OCI-LY1 (cell line): ENCODE measurements at regions not wholly inside any gene's neighbourhood (a gene's known extent, or its start where the extent isn't known, plus 50 kb on each side); places are given as distances from the start of the nearest gene placed in this dataset.

Source experiments
- EZH2 ChIP-seq: fragments of 200-600 bp; sonication (generic), shearing (Covaris generic); IDR thresholded peaks from 2 replicates; pipeline ENCODE4 v1.8.0; 2017; ENCODE audit warnings: borderline replicate concordance, mixed run types, mild to moderate bottlenecking, antibody characterized with exemption, low read length, moderate library complexity, mixed read lengths
- TF ChIP-seq, protein P1 (sequence below): fragments of 200-600 bp; sonication (generic), shearing (Covaris generic); IDR thresholded peaks from 2 replicates; pipeline ENCODE4 v1.5.1; 2017; ENCODE audit warnings: mild to moderate bottlenecking, antibody characterized with exemption, low read length, moderate library complexity, mixed read lengths

DNA sequence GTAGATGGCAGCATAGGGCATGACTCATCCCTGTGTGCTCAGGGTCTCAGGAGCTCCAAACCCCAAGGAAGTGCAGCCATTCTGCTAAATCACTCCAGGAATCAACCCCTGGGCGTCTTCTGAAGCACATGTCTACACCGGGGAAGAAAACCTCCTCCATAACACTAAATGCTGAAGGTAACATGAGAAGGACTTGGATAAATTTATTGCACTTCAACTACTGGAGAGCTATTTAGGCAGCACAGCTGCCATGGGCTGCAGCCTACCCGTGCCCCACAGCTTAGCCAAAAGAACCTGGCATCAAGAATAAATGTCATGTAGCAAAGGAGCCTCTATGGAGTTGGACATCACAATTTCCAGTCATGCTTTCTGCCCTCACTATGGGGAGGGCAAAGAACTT lies 141.7 kb downstream of the GPCPD1 start:
- TF ChIP-seq, protein P1, sequence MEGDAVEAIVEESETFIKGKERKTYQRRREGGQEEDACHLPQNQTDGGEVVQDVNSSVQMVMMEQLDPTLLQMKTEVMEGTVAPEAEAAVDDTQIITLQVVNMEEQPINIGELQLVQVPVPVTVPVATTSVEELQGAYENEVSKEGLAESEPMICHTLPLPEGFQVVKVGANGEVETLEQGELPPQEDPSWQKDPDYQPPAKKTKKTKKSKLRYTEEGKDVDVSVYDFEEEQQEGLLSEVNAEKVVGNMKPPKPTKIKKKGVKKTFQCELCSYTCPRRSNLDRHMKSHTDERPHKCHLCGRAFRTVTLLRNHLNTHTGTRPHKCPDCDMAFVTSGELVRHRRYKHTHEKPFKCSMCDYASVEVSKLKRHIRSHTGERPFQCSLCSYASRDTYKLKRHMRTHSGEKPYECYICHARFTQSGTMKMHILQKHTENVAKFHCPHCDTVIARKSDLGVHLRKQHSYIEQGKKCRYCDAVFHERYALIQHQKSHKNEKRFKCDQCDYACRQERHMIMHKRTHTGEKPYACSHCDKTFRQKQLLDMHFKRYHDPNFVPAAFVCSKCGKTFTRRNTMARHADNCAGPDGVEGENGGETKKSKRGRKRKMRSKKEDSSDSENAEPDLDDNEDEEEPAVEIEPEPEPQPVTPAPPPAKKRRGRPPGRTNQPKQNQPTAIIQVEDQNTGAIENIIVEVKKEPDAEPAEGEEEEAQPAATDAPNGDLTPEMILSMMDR = no peak
- no peak for TF ChIP-seq EZH2
